ENCODE measurements at regions not wholly inside any gene's neighbourhood (a gene's known extent, or its start where the extent isn't known, plus 50 kb on each side); places are given as distances from the start of the nearest gene placed in this dataset.

DNA sequence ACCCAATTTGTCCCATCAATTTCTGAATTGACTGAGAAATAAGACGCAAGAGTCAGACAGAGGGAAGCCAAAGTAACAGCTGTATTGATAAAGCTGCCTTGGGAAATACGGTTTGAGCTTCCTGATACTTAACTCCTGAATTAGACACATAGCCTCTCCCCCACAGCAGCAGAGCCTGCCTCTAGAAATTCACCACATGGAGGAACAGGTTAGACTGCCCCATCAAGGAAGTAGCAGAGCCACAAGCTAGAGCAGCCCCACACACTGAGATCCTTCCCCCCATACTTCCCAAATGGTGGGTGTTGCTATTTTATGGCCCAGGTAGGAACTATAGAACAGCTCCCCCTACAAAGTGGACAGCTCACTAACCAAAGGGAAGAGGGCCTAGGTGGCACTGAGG lies 220.0 kb downstream of the SMAD2 start:
- no peak overlapping the region for H3K27ac Mint-ChIP-seq (ENCODE audit: unreplicated experiment)
- POLR2A ChIA-PET: no interaction called here

DNA sequence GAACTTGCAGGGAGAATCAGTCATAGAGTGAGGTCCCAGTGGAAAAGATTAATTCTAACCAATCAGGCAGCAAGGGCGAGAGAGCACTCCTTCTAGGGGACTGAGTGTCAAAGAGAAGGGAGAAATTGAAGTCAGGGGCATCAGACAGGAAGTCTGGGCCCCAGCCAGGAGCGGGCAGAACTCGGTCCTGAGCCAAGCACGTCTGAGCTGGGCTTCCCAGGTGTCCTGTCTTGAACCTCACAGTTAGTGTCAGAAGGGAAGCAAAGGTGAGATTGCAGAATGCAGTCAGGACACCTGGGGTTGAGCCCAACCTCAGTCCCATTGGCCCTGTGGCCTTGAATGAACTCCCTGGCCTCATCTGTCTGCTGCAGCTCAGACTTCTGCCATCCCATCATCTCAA lies 220.9 kb downstream of the SMAD2 start:
- no peaks in the 10 kb centered on the region for H3K36me3 Mint-ChIP-seq (ENCODE audit: insufficient read depth, unreplicated experiment)
- no peaks in the 10 kb centered on the region for H3K27me3 ChIP-seq (replicated peaks; ENCODE audit: control insufficient read depth, insufficient read depth, low read length)
- peaks cover 1% of the 10 kb centered on the region for H3K27me3 Mint-ChIP-seq (ENCODE audit: insufficient read depth, unreplicated experiment)
- CTCF ChIA-PET: interaction anchor here (0.5 kb wide), 1 partner anchor 18 kb away, joined by 4 read pairs; no protein-coding TSS in a partner anchor
- POLR2A ChIA-PET: no interaction called here
- intact Hi-C loops (cut with micrococcal nuclease; ENCODE audit: unreplicated experiment): no loop called here
- H3K4me3 ChIP-seq (ENCODE audit: low read depth, low read length): no peak overlapping the region
- H3K4me1 Mint-ChIP-seq (ENCODE audit: low read depth, unreplicated experiment): no peaks in the 10 kb centered on the region
- TF ChIP-seq, protein P1, sequence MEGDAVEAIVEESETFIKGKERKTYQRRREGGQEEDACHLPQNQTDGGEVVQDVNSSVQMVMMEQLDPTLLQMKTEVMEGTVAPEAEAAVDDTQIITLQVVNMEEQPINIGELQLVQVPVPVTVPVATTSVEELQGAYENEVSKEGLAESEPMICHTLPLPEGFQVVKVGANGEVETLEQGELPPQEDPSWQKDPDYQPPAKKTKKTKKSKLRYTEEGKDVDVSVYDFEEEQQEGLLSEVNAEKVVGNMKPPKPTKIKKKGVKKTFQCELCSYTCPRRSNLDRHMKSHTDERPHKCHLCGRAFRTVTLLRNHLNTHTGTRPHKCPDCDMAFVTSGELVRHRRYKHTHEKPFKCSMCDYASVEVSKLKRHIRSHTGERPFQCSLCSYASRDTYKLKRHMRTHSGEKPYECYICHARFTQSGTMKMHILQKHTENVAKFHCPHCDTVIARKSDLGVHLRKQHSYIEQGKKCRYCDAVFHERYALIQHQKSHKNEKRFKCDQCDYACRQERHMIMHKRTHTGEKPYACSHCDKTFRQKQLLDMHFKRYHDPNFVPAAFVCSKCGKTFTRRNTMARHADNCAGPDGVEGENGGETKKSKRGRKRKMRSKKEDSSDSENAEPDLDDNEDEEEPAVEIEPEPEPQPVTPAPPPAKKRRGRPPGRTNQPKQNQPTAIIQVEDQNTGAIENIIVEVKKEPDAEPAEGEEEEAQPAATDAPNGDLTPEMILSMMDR (IDR thresholded peaks at IDR 0.05; ENCODE audit: insufficient read depth in 1 of 2, low read depth in 1 of 2, low read length in 1 of 2, severe bottlenecking in 1 of 2, unreplicated experiment in 1 of 2): no peak
- no peaks in the 10 kb centered on the region for H3K36me3 ChIP-seq (ENCODE audit: control insufficient read depth, insufficient read depth, low read length)
- no TSS peak for BruUV-seq (replicated peaks)
- no peaks in the 10 kb centered on the region for H3K9me3 ChIP-seq
- H3K4me1 ChIP-seq: no peaks in the 10 kb centered on the region
- no peaks in the 10 kb centered on the region for H3K9me3 Mint-ChIP-seq (ENCODE audit: unreplicated experiment)
- DNase-seq: no peak
- H3K4me3 Mint-ChIP-seq (ENCODE audit: unreplicated experiment): no peak overlapping the region
- no peak overlapping the region for H3K27ac Mint-ChIP-seq (ENCODE audit: unreplicated experiment)

More for the DNA sequence above, 220.0 kb downstream of the SMAD2 start:
- Mint-ChIP-seq H3K36me3 (ENCODE audit: insufficient read depth, unreplicated experiment) (no peaks in the 10 kb centered on the region), H3K9me3 (ENCODE audit: unreplicated experiment) (no peaks in the 10 kb centered on the region), H3K4me1 (ENCODE audit: low read depth, unreplicated experiment) (no peaks in the 10 kb centered on the region), H3K4me3 (ENCODE audit: unreplicated experiment) (no peak overlapping the region), H3K27me3 (ENCODE audit: insufficient read depth, unreplicated experiment) (no peaks in the 10 kb centered on the region)
- intact Hi-C loops (cut with micrococcal nuclease; ENCODE audit: unreplicated experiment): no loop called here
- TF ChIP-seq, protein P1 (IDR thresholded peaks at IDR 0.05; ENCODE audit: insufficient read depth in 1 of 2, low read depth in 1 of 2, low read length in 1 of 2, severe bottlenecking in 1 of 2, unreplicated experiment in 1 of 2): no peak
- DNase-seq: no peak
- Histone ChIP-seq H3K36me3 (ENCODE audit: control insufficient read depth, insufficient read depth, low read length) (no peaks in the 10 kb centered on the region), H3K4me1 (no peaks in the 10 kb centered on the region), H3K27me3 (replicated peaks; ENCODE audit: control insufficient read depth, insufficient read depth, low read length) (no peaks in the 10 kb centered on the region), H3K9me3 (no peaks in the 10 kb centered on the region), H3K4me3 (ENCODE audit: low read depth, low read length) (no peak overlapping the region)
- BruUV-seq (replicated peaks): no TSS peak
- CTCF ChIA-PET: no interaction called here

GRCh38 chr18:47708206-47708605 lies 222.3 kb downstream of the SMAD2 start:
- Histone ChIP-seq H3K4me3 (ENCODE audit: low read depth, low read length) (no peak overlapping the region), H3K4me1 (no peaks in the 10 kb centered on the region), H3K9me3 (no peaks in the 10 kb centered on the region), H3K27me3 (replicated peaks; ENCODE audit: control insufficient read depth, insufficient read depth, low read length) (no peaks in the 10 kb centered on the region), H3K36me3 (ENCODE audit: control insufficient read depth, insufficient read depth, low read length) (no peaks in the 10 kb centered on the region)
- TF ChIP-seq, protein P1 (IDR thresholded peaks at IDR 0.05; ENCODE audit: insufficient read depth in 1 of 2, low read depth in 1 of 2, low read length in 1 of 2, severe bottlenecking in 1 of 2, unreplicated experiment in 1 of 2): no peak
- Mint-ChIP-seq H3K27me3 (ENCODE audit: insufficient read depth, unreplicated experiment) (peaks cover 3% of the 10 kb centered on the region), H3K4me3 (ENCODE audit: unreplicated experiment) (no peak overlapping the region), H3K9me3 (ENCODE audit: unreplicated experiment) (no peaks in the 10 kb centered on the region), H3K27ac (ENCODE audit: unreplicated experiment) (no peak overlapping the region), H3K36me3 (ENCODE audit: insufficient read depth, unreplicated experiment) (no peaks in the 10 kb centered on the region), H3K4me1 (ENCODE audit: low read depth, unreplicated experiment) (no peaks in the 10 kb centered on the region)
- intact Hi-C loops (cut with micrococcal nuclease; ENCODE audit: unreplicated experiment): no loop called here
- no peak for DNase-seq
- CTCF ChIA-PET: no interaction called here
- no TSS peak for BruUV-seq (replicated peaks)
- POLR2A ChIA-PET: no interaction called here

All from Caco-2 (cell line).